Activated naive CD4-positive, alpha-beta T cell treated with Interleukin-2 at 50 U/mL for 16 hours (primary cell): ENCODE measurements at regions not wholly inside any gene's neighbourhood (a gene's known extent, or its start where the extent isn't known, plus 50 kb on each side); places are given as distances from the start of the nearest gene placed in this dataset.
"Not testable (repeated sequence)": the region's sequence is repeated elsewhere in the genome, so short reads cannot be mapped to it uniquely, and the experiment has no call there.

Experiments
- DNase-seq: peaks from one replicate; pipeline ENCODE4 v3.0.0-alpha.2; 2020

- no peak for DNase-seq
These were observed 403.7 kb upstream of the EPHA5 start for GRCh38 chr4:66073961-66074360.

DNA sequence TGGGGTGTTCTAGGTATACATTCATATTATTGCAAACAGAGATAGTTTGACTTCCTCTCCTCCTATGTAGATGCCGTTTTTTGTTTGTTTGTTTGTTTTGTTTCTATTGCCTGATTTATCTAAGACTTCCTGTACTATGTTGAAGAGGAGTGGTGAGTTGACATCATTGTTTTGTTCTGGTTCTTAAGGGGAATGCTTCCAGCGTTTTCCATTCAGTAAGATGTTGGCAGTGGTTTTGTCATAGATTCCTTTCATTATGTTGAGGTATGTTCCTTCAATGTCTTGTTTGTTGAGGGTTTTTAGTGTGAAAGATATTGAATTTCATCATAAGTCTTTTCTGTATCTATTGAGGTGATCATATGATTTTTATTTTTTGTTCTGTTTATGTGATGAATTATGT lies 401.6 kb upstream of the EPHA5 start:
- no peak for DNase-seq

- DNase-seq, result no peak
These were observed 392.6 kb upstream of the EPHA5 start for GRCh38 chr4:66062921-66063320.

DNA sequence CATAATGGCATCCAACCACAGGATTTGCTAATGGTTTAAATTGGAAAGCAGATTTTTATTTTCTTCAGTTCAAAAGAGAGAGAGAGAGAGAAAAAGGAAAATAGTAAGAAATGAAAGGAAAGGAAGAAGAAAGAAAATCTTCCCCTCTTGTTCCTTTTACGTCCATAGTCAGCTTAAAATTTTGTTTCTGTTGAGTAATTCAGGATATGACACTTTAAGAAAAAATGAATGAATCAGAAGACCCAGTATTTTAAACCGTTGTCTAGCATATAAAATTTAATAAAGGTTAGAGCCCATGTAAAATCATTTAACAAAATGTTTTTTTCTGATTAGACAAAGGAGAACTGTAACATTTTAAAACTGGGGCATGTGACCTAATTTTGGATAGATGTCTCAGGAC lies 391.8 kb upstream of the EPHA5 start:
- DNase-seq, result no peak

GRCh38 chr4:66059556-66059955 lies 389.3 kb upstream of the EPHA5 start:
- no peak for DNase-seq

DNA sequence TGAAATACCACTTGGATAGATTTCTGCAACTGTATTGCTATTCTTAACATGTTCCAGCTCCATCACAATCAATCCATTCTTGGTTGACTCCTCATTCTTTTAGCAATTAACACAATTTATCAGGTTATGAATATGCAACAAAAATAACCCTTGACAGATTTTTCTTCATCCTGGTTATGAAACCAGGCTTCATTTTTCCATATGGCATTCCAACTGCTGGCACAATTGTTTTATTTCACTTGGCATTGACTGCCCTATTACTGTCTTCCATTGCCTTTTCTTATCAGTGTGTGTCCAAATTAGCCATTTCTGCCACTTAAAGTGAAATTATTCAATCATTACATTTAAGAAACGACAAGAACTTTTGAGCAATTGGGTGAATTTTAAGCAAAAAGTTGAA lies 388.8 kb upstream of the EPHA5 start:
- DNase-seq, result no peak

GRCh38 chr4:66055999-66056398 lies 385.7 kb upstream of the EPHA5 start:
- DNase-seq, result no peak

GRCh38 chr4:66052426-66052825 lies 382.1 kb upstream of the EPHA5 start:
- no peak for DNase-seq

- DNase-seq, result no peak
These were observed 378.6 kb upstream of the EPHA5 start for GRCh38 chr4:66048861-66049260.

GRCh38 chr4:66045913-66046312 lies 375.6 kb upstream of the EPHA5 start:
- DNase-seq, result no peak

DNA sequence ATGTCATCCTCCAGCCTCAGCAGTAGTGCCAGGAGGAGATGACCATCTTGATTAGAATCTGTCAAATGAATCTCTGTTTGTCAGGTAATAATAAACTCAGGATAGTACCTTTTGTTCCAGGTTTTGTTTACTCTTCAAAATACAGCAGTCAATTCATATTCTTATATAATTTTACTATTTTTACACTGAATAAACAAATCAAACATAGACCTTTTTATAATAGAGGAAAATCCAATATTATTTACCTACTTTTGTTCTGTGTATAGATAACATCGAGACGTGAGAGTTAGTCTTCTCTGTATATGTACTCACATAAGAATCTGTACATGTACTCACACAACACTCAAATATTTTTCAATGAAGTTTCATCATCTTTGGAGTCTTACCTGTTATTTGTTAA lies 365.4 kb upstream of the EPHA5 start:
- no peak for DNase-seq

GRCh38 chr4:66034671-66035070 lies 364.4 kb upstream of the EPHA5 start:
- DNase-seq, result no peak

DNA sequence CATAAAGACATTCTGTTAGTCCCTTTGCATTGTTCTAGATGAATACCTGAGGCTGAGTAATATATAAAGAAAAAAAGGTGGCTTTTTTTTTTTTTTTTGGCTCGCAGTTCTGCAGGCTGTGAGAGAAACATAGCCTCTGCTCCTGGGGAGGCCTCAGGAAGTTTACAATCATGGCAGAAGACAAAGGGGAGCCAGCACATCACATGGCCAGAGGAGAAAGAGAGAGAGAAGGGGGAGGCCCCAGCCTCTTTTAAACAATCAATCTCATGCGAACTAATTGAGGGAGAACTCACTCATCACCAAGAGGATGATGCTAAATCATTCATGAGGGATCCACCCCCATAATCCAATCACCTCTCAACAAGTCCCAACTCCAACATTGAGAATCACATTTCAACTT lies 364.0 kb upstream of the EPHA5 start:
- DNase-seq, result no peak

- no peak for DNase-seq
These were observed 362.3 kb upstream of the EPHA5 start for GRCh38 chr4:66032571-66032970.

DNA sequence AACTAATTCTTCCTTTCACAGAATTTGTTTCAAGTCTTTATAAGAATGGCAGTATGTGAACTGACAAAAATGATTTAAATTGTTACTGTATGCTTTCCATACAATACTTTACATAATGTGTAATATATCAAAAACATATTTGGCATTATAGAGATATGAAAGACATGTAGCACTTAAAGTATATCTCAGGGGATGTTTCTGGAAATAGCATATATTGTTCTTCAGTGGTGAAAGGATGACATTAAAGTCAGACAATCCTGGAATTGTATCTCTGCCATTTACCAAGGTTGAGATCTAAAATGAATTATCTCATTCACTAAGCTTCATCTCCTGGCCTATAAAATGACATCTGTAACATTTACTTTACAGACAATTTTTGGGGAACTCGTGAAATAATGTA lies 358.4 kb upstream of the EPHA5 start:
- no peak for DNase-seq

- no peak for DNase-seq
These were observed 352.8 kb upstream of the EPHA5 start for GRCh38 chr4:66023061-66023460.

- DNase-seq, result no peak
These were observed 347.4 kb upstream of the EPHA5 start for GRCh38 chr4:66017671-66018070.

- no peak for DNase-seq
These were observed 346.0 kb upstream of the EPHA5 start for GRCh38 chr4:66016240-66016639.

DNA sequence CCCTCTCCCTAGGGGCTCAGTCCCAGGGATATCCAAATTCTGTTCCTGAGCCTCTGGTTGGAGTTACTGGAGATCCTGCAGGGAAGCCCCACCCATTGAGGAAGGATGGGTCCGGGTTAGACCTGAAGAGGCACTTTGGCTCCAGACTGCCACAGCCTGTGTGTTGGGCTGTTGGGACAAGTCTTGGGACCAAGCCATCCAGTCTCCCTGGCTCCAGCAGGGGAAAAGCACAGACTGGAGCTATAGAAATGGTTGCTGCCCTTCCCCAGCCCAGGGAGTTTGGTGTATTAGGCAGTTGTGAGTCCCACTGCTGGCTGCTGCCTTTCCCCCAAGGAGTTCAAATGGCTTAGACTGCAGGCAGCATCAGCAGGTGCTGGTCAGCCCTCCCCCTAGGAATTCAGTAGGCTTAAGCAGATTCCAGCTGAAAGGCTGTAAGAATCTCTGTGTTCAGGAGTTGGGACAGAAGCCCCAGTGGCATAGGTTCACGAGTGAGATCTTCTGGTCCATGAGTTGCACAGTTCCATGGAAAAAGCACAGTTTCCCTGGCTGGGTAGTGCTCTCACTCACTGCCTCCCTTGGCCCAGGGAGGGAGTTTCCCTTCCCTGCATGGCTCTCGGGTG lies 344.0 kb upstream of the EPHA5 start:
- DNase-seq, result no peak

DNA sequence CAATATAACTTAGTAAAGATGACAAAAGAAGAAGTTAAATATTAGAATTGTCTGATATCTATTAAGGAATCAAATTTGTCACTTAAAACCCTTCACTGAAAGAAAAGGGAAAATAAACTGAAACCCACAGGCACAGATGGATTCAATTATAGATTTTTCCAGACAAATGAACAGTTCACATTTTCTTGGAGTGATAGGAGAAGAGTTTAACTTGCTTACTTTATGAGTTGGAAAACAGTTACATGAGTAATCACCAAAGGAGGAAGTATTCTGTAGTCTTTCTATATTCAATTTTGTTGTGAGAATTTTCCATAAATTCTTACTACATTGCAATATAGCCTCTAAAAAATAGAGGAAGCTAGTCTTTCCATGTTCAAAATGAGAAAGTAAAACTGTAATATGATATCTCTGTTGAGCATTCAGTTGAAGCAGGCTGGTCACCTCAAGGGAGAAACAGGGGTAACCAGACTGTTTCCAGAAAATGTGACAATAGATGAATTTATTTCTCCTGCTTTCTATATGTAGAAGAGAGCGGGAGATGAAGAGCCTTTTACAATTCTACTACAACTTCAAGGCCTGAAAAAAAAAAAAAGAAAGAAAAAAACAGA lies 330.3 kb upstream of the EPHA5 start:
- no peak for DNase-seq

DNA sequence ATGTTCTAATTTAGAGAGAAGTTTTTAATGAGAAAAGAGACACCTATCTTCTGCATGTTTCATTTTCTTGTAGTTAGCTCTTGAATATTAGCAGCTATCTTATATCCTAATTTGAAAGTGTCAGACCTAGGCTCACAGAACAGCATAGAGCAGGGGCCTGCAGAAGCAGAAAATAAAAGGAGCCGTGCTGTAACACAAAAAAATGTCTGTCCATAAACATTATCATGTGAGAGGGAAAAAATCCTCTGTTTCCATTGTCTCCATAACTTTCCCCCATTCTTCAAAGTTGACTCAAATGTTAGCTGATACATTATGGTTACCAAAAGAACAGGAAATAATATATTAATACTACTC lies 329.2 kb upstream of the EPHA5 start:
- DNase-seq, result no peak

DNA sequence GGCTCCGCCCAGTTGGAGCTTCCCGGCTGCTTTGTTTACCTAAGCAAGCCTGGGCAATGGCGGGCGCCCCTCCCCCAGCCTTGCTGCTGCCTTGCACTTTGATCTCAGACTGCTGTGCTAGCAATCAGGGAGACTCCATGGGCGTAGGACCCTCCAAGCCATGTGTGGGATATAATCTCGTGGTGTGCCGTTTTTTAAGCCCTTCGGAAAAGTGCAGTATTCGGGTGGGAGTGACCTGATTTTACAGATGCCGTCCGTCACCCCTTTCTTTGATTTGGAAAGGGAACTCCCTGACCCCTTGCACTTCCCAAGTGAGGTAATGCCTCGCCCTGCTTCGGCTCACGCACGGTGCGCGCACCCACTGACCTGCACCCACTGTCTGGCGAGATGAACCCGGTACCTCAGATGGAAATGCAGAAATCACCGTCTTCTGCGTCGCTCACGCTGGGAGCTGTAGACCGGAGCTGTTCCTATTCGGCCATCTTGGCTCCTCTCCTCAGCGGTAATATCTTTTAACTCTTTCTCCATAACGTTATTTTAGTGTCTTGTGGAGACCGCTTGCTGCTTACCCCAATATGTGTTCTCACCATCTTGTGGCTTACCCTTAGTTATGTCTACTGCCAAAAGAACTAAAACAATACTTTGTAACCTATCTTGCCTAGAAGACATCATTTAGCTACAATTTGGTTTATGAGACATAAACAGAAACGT lies 328.7 kb upstream of the EPHA5 start:
- DNase-seq, result not testable (repeated sequence)

- no peak for DNase-seq
These were observed 312.8 kb upstream of the EPHA5 start for GRCh38 chr4:65983061-65983460.

GRCh38 chr4:65976287-65976686 lies 306.0 kb upstream of the EPHA5 start:
- DNase-seq, result no peak

GRCh38 chr4:65973186-65973585 lies 302.9 kb upstream of the EPHA5 start:
- no peak for DNase-seq
